ENCODE measurements at regions not wholly inside any gene's neighbourhood (a gene's known extent, or its start where the extent isn't known, plus 50 kb on each side); places are given as distances from the start of the nearest gene placed in this dataset.

- no peak for DNase-seq (ENCODE audit: low read depth)
Observed at GRCh38 chr12:111196532-111196931, 172.4 kb downstream of the PHETA1 start.

GRCh38 chr12:111195316-111195715 is 173.6 kb downstream of the PHETA1 start:
- DNase-seq (ENCODE audit: low read depth) = no peak

DNA sequence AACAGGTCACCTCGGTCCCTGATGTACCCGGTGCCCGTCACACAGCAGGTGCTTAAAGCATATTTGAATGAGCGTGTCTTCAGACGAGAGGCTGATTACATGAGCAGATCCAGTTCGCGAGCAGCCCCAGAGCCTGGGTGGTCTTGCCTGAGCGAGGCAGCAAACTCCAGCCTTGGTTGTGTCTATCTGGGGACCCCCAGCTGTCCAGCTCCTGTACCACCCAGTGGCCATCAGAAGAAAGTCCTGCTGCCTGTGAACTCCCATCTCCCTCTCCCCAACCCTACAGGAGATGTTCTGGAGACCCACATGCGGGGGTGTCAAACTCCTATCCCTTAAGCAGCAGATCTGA is 174.2 kb downstream of the PHETA1 start:
- DNase-seq (ENCODE audit: low read depth) = no peak

DNA sequence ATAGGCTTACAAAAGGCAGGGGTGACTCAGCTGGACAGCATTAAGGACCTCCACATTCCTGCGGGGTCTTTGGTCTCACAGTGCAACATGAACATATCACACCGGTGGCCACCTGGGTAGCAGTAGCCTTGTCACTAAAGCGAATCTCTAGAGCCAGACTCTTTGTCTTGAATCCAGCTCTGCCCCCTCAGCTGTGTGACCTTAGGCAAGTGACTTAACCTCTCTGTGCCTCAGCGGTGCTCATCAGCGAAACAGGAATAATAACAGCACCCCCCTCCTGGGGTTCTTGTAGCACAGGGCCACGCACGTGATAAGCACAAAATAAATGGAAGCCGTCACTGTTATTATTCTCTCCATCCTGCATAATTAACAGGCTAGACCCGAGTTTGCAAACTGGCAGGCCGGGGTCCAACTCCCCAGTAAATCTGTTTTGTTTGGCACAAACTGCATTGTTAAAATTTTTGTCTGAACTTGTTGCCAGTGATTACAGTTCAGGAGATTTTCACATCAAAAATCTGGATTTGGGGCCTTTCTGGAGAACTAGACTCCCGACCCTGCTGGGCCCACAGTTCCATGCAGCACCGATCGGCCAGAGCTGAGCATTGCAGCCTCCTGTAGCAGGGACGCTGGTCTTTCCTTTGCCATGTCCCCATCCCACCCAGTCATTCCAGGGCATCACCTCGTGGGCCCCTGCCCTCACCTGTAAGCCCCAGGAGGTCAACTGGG is 174.8 kb downstream of the PHETA1 start:
- DNase-seq (ENCODE audit: low read depth) = no peak

DNA sequence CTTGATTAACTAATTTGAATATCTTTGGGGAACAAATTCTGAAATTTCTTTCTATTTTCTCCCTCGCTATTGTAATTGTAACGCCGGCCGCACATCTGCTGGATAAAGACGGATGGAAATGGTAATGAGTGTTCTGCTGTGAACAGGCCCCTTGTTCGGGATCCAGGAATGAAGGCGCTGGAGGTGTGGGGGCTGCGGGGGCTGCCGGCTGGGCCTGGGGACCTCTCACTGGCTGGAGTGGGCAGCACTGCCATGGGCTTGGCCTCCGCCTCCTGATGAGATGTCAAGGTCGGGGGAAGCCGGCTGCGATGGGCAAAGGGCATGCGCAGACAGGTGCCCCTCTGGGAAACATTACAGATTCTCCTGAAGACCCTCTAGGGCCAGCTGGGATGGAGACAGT is 175.4 kb downstream of the PHETA1 start:
- no peak for DNase-seq (ENCODE audit: low read depth)

DNA sequence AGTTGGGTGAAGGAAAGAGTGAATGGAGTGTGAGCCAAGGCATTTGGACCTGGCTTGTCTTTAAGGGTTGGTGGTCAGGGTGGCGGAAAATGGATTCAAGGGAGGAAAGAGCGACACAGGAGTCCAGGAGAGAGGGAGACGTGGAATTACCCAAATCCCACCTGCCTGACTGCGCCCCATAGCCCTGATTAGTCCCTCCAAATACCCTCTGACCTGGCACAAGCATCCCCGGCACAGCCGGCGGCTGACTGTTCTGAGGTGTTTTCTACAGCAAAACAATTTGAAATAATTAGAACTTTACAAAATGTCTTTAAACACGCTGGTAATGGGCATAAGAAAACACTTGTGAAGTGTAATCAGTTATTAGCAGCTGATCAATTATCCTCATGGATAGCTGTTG is 175.8 kb downstream of the PHETA1 start:
- no peak for DNase-seq (ENCODE audit: low read depth)

DNA sequence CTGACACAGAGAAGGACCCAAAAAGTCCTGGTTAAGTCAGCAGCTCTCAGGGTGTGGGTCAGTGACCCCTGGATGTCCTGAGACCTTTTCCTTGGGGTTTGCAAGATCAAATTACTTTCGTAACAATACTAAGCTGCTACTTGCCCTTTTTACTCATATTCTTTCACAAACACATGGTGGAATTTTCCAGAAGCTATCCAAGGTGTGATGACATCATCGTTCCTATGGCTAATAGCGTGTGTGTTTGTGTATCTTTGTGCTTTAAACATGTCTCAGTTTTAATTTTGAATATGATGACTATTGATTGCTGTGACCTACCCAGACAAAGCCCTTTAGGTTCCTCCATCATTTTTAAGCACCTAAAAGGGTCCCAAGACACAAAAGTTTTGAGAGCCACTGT is 176.2 kb downstream of the PHETA1 start:
- no peak for DNase-seq (ENCODE audit: low read depth)

DNA sequence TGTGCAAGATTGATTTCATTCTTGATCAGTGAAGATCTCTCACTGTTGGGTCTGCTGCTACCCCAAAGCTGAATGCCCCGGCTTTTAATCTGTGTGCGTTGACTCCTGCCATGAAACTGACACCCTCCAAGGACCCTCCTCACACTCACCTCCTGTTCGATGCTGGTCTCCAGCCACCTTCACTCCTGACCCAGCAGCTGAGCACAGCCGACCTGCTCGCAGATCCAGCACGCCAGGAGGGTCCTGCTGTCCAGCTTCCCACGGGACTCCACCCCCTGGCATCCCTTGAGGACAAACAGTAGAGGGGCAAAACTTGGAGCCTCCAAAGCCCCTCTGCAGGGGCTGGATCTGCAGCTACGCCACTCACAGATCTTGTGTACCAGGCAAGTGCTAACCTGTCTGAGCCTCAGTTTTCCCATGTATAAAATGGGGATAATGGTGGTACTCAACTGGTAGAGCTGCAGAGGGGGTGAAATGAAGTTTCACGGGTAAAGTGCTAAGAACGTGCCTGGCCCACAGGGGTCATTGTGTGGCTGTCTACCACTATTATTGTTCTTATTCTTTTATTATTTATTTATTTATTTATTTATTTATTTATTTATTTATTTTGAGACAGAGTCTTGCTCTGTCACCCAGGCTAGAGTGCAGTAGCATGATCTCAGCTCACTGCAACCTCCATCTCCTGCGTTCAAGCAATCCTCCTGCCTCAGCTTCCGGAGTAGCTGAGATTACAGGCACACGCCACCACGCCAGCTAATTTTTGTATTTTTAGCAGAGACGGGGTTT is 178.0 kb downstream of the PHETA1 start:
- no peak for DNase-seq (ENCODE audit: low read depth)

DNA sequence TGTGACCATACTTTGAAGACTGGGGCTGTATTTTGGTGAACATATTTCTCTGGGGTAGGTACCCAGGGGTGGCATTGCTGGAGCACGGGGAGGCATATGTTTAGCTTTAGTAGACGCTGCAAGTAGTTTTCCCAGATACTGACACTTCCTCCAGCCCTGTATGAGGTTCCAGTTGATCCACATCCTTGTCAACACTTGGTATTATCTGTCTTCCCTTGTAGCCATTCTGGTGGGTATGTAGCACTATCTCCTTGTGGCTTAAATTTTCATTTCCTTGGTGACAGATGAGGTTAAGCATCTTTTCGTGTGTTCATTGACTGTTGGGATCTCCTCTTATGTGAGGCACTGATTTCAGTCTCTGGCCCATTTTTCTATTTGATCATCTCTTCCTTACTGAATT is 179.1 kb downstream of the PHETA1 start:
- no peak for DNase-seq (ENCODE audit: low read depth)

DNA sequence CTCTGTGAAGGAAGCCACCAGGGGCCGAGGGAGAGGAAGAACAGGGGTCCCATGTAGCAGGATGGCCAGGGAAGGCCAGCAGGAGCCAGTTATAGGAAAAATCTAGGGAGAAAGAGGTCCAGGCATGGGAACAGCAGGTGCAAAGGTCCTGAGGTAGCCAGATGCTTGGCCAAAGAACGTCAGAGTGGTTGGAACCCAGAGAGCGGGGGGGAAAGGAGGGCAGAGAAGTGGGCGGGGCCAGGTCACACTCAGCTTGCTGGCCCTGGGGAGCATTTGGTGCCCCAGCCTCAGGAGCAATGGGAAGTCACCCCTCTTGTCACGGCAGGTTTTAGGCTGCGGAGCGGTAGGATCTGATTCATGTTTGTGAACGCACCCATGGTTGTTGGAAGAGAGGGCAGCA is 180.5 kb downstream of the PHETA1 start:
- DNase-seq (ENCODE audit: low read depth) = no peak

DNA sequence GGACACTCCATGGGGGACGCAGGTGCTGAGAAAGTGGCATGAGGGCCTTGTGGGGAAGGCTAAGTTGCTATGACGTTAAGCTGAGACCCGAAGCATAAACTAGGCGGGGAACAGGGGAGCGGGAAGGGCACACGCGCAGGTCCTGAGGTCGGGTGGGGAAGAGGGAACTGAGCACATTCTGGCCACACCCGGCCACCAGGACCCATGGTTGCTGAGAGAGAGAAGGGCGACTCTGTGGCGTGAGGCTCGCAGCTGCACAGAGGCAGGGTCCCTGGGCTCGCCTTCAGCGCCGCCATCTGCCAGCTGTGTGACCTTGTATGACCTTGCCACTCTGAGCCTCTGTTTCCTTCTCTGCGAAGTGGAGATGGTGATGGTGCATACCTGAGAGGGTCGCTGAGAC is 182.5 kb downstream of the PHETA1 start:
- DNase-seq (ENCODE audit: low read depth) = no peak

- DNase-seq (ENCODE audit: low read depth) = no peak
Observed at GRCh38 chr12:111185889-111186227, 183.0 kb downstream of the PHETA1 start.

- no peak for DNase-seq (ENCODE audit: low read depth)
Observed at GRCh38 chr12:111185206-111185888, 183.5 kb downstream of the PHETA1 start.

GRCh38 chr12:111184161-111184560 is 184.7 kb downstream of the PHETA1 start:
- DNase-seq (ENCODE audit: low read depth) = no peak

DNA sequence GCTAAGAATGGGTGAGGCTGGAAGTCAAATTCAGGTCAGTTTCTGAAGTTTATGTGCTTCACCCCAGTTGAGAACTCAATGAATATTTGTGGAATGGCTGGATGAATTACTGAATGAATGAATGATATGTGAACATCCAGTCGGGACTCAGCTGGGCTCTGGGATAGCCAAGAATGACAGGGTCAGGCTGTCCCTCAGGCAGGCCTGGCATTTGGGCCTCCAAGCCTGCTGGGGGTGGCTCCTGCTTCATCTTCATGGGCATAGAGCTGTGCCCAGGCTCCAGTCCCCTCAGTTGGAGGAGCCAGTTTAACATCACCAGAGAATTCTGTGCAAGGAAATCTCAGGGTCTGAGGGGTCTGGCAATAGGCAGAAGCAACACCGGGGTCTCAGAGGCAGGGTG is 185.8 kb downstream of the PHETA1 start:
- no peak for DNase-seq (ENCODE audit: low read depth)

DNA sequence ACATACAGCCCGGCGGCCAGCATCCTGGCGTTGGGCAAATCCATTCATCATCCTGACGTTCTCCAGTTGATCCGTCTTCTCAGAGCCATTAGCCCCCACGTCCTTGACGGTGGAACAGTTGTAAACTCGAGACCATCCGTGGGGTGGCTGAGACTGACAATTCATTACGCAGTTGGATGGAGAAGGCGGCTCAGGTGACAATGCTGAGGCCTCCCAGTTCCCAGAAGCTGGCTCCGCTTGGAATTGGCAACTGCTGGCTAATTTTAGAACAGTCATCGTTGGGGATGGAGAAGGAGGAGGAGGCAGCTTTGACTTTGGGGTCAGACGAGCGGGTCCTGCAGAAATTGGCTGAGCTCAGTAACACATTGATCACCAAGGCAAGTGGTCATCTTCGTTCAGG is 186.5 kb downstream of the PHETA1 start:
- DNase-seq (ENCODE audit: low read depth) = no peak

DNA sequence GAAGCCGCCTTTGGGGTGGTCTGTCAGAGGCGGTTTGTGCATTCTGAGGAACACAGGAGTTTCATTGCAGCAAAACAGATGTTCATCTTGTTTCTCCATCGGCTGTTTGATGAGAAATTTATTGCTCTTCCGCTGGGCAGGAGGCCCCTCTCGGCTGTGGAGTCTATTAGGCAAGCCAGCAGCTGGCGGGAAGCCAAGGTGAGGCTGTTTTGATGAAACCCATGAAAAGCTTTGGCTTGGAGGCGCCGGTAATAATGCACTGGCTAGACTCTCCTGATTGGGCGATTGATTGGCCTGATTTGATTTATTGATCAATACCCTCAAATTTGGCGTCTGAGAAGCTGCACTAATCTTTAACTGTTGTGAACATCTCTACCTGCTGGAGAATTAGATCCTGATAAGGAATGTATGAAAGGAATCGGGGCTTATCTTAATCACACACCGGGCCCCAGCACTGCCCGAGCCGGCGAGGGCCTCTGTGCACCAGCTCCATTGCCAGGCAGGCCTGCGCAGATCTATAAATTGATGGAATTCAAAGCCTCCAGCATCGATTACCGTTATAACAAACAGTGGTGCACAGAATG is 187.7 kb downstream of the PHETA1 start:
- DNase-seq (ENCODE audit: low read depth) = no peak

DNA sequence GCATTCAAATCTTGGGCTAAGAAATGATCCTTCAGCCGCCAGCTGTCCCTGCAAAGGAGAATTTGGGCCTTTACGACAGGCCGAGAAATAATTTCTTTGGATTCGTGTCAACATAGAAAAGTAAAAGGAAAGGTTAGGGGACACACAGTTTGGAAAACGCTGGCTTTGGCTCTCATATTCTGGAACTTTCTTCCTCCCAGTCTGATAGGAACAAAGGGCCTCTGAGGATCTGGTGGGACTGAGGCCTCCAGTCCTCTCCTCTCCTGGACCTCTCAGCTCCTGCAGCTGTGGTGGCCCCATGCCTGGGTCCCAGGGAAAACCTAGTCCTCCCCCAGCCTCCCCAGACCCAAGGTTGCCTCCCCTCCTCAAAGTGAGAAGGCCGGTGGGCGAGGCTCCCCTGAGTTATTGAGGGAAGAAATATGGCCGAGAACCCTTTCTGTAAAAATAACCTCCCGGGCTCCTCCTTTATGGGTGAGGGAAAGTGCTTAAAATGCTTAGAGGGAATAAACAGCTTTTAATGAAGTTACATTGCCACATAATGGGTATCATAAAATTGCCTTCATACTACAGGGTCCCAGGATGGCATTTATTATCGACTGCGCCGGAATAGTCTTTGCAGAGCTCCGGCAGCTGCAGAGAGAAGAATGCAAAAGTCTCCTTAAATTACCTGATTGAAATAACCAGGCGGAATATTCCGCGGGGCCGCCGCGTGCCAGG is 188.3 kb downstream of the PHETA1 start:
- DNase-seq (ENCODE audit: low read depth) = no peak

DNA sequence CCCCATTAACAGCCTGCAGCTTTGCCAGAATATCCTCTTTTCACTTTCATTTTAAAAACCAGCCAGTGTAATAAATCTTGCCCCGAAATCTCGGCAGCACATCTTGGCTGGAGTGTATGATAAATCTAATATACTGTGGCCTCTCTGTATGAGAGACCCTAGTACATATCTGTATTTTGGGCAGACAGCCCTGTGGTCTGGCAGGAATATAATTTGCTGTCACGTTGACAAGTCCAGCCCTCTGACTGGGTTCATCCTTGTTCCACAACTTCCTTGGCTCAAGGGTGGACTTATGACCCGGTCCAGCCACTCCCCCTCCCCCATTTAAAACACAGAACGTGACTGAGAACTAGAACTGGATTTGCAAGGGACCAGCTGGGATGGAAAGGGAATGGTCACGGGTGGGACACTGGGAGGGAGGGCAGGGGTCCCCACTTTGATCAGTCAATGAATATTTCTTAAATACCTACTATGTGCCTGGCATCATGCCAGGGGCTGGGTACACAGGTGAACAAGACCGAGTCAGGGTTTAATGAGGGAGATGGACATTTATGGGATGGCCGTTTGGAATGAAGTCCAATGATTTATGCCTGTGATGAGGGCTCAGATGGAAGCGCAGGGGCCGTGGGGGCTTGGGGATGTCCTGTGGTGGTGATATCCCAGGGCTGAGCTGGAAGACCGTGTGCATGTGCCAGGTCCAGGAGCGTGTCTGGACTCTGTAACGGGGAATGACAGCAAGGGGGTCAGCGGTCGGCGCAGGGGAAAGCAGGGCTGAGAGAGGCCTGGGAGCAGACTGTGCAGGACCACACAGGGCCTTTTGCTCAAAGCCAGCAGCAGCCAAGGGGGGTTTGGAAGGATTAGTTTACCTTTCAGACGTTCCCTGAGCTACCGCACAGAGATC is 190.5 kb downstream of the PHETA1 start:
- DNase-seq (ENCODE audit: low read depth) = no peak

DNA sequence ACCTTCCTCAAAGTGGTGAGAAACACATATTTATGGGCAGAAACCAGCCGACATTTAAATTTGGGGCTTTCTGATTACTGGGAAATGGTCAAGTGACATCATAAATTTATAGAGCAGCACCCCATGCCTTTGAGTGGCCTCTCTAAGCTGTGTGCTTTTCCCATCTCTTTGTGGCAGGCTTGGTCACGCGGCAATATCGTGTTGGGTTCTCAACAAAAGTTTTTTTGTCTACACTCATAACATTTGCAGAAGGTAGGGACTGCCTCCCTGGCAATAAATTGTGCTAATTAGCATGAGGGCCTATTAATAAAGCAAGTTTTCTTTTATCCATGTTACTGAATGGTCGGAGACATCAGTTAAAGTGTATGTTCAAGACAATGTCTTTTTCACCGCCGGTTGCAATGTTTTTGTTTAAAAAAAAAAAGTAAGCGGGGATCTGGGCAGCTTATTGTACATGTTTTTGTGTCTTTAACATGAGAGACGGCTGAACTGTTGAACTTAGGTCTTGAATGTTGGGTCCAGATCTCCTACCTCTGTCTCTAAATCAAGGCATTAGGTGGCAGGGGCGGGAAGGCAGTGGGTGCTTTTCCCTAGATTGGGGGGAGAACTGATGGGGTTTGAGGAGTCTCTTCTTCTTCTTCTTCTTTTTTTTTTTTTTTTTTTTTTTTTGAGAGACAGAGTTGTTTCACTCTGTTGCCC is 193.3 kb downstream of the PHETA1 start:
- DNase-seq (ENCODE audit: low read depth) = no peak

GRCh38 chr12:111174961-111175345 is 193.9 kb downstream of the PHETA1 start:
- DNase-seq (ENCODE audit: low read depth) = no peak

Measured in stimulated activated CD8-positive, alpha-beta memory T cell treated with anti-CD3 and anti-CD28 coated beads, Interleukin-12 subunit alpha, Interleukin-12 subunit beta, amount 100 ng/mL, for 1 hour (primary cell).